Skeletal muscle satellite cell (primary cell): ENCODE measurements at regions not wholly inside any gene's neighbourhood (a gene's known extent, or its start where the extent isn't known, plus 50 kb on each side); places are given as distances from the start of the nearest gene placed in this dataset.

ENCODE experiments used
- H3K27me3 ChIP-seq: 2 replicates; pipeline ENCODE4 v1.7.0; 2013; ENCODE audit warnings: low read length; ENCODE audit not compliant: control insufficient read depth, insufficient read depth
- H3K36me3 ChIP-seq: 2 replicates; pipeline ENCODE4 v1.7.0; 2013; ENCODE audit warnings: mild to moderate bottlenecking, control low read depth, low read length; ENCODE audit not compliant: insufficient read depth
- H3K4me1 ChIP-seq: 2 replicates; pipeline ENCODE4 v1.7.0; 2013; ENCODE audit warnings: low read length; ENCODE audit not compliant: control insufficient read depth, insufficient read depth
- H3K4me2 ChIP-seq: 2 replicates; pipeline ENCODE4 v1.7.0; 2013; ENCODE audit warnings: mild to moderate bottlenecking, low read length
- H3K4me3 ChIP-seq: 2 replicates; pipeline ENCODE4 v1.7.0; 2013; ENCODE audit warnings: low read length
- H3K9ac ChIP-seq: 2 replicates; pipeline ENCODE4 v1.7.0; 2013; ENCODE audit warnings: mild to moderate bottlenecking, low read depth, low read length, moderate library complexity
- H3K9me3 ChIP-seq: replicated peaks from 2 replicates; pipeline ENCODE4 v1.7.0; 2013; ENCODE audit warnings: mild to moderate bottlenecking, control low read depth, low read length

- no peaks in the 10 kb centered on the region for H3K27me3 ChIP-seq
- no peak overlapping the region for H3K4me3 ChIP-seq
- H3K9me3 ChIP-seq: peaks cover 3% of the 10 kb centered on the region
Observed at GRCh38 chr3:6716420-6716819, 144.5 kb upstream of the GRM7 start.

GRCh38 chr3:6717026-6717943 lies 143.6 kb upstream of the GRM7 start:
- peaks cover 4% of the 10 kb centered on the region for H3K9me3 ChIP-seq
- no peak overlapping the region for H3K4me3 ChIP-seq
- no peaks in the 10 kb centered on the region for H3K4me1 ChIP-seq
- no peaks in the 10 kb centered on the region for H3K27me3 ChIP-seq
- H3K9ac ChIP-seq: no peak overlapping the region
- H3K4me2 ChIP-seq: no peak overlapping the region
- no peaks in the 10 kb centered on the region for H3K36me3 ChIP-seq

More at GRCh38 chr3:6716420-6716819, 144.5 kb upstream of the GRM7 start:
- Histone ChIP-seq H3K36me3 (no peaks in the 10 kb centered on the region), H3K4me1 (no peaks in the 10 kb centered on the region), H3K4me2 (no peak overlapping the region), H3K9ac (no peak overlapping the region)

GRCh38 chr3:6719999-6720398 lies 140.9 kb upstream of the GRM7 start:
- Histone ChIP-seq H3K9me3 (peaks cover 4% of the 10 kb centered on the region), H3K27me3 (no peaks in the 10 kb centered on the region), H3K4me2 (no peak overlapping the region), H3K9ac (no peak overlapping the region), H3K4me3 (no peak overlapping the region), H3K4me1 (no peaks in the 10 kb centered on the region), H3K36me3 (no peaks in the 10 kb centered on the region)

- H3K9ac ChIP-seq: no peak overlapping the region
- peaks cover 4% of the 10 kb centered on the region for H3K9me3 ChIP-seq
- H3K4me3 ChIP-seq: no peak overlapping the region
- no peaks in the 10 kb centered on the region for H3K27me3 ChIP-seq
- H3K4me1 ChIP-seq: no peaks in the 10 kb centered on the region
- no peaks in the 10 kb centered on the region for H3K36me3 ChIP-seq
- no peak overlapping the region for H3K4me2 ChIP-seq
Observed at GRCh38 chr3:6721491-6721890, 139.4 kb upstream of the GRM7 start.

GRCh38 chr3:6723205-6723604 lies 137.7 kb upstream of the GRM7 start:
- peaks cover 4% of the 10 kb centered on the region for H3K9me3 ChIP-seq
- no peaks in the 10 kb centered on the region for H3K4me1 ChIP-seq
- no peak overlapping the region for H3K4me3 ChIP-seq
- H3K27me3 ChIP-seq: no peaks in the 10 kb centered on the region
- no peak overlapping the region for H3K4me2 ChIP-seq
- no peaks in the 10 kb centered on the region for H3K36me3 ChIP-seq
- no peak overlapping the region for H3K9ac ChIP-seq

- H3K4me2 ChIP-seq: no peak overlapping the region
- H3K4me1 ChIP-seq: no peaks in the 10 kb centered on the region
- H3K4me3 ChIP-seq: no peak overlapping the region
- H3K27me3 ChIP-seq: no peaks in the 10 kb centered on the region
- H3K9me3 ChIP-seq: no peaks in the 10 kb centered on the region
- no peaks in the 10 kb centered on the region for H3K36me3 ChIP-seq
- H3K9ac ChIP-seq: no peak overlapping the region
Observed at GRCh38 chr3:6726811-6727210, 134.1 kb upstream of the GRM7 start.

- peaks cover 5% of the 10 kb centered on the region for H3K9me3 ChIP-seq
Observed at GRCh38 chr3:6732807-6733206, 128.1 kb upstream of the GRM7 start.

GRCh38 chr3:6733699-6734394 lies 127.1 kb upstream of the GRM7 start:
- Histone ChIP-seq H3K4me2 (no peak overlapping the region), H3K27me3 (no peaks in the 10 kb centered on the region), H3K9ac (no peak overlapping the region), H3K4me1 (no peaks in the 10 kb centered on the region), H3K36me3 (no peaks in the 10 kb centered on the region), H3K4me3 (no peak overlapping the region), H3K9me3 (peaks cover 5% of the 10 kb centered on the region)

More at GRCh38 chr3:6732807-6733206, 128.1 kb upstream of the GRM7 start:
- H3K36me3 ChIP-seq: no peaks in the 10 kb centered on the region
- no peaks in the 10 kb centered on the region for H3K27me3 ChIP-seq
- H3K9ac ChIP-seq: no peak overlapping the region
- H3K4me3 ChIP-seq: no peak overlapping the region
- H3K4me1 ChIP-seq: no peaks in the 10 kb centered on the region
- no peak overlapping the region for H3K4me2 ChIP-seq

GRCh38 chr3:6734395-6734746 lies 126.5 kb upstream of the GRM7 start:
- Histone ChIP-seq H3K4me3 (no peak overlapping the region), H3K36me3 (no peaks in the 10 kb centered on the region), H3K9ac (no peak overlapping the region), H3K4me2 (no peak overlapping the region), H3K27me3 (no peaks in the 10 kb centered on the region), H3K4me1 (no peaks in the 10 kb centered on the region), H3K9me3 (peaks cover 5% of the 10 kb centered on the region)

- Histone ChIP-seq H3K4me2 (no peak overlapping the region), H3K9me3 (peaks cover 5% of the 10 kb centered on the region), H3K27me3 (no peaks in the 10 kb centered on the region), H3K36me3 (no peaks in the 10 kb centered on the region), H3K9ac (no peak overlapping the region), H3K4me3 (no peak overlapping the region), H3K4me1 (no peaks in the 10 kb centered on the region)
Observed at GRCh38 chr3:6736836-6737629, 123.9 kb upstream of the GRM7 start.

- Histone ChIP-seq H3K4me2 (no peak overlapping the region), H3K9me3 (peaks cover 5% of the 10 kb centered on the region), H3K27me3 (no peaks in the 10 kb centered on the region), H3K4me1 (no peaks in the 10 kb centered on the region), H3K4me3 (no peak overlapping the region), H3K9ac (no peak overlapping the region), H3K36me3 (no peaks in the 10 kb centered on the region)
Observed at GRCh38 chr3:6737630-6738029, 123.3 kb upstream of the GRM7 start.
